Erythroblast (primary cell): ENCODE measurements at regions not wholly inside any gene's neighbourhood (a gene's known extent, or its start where the extent isn't known, plus 50 kb on each side); places are given as distances from the start of the nearest gene placed in this dataset.

Experiments
- GATA1 ChIP-seq: IDR thresholded peaks from 2 replicates; pipeline ENCODE4 v1.6.1; 2011; ENCODE audit warnings: low read depth, mild to moderate bottlenecking, control low read depth, low read length, moderate library complexity
- POLR2A ChIP-seq: IDR thresholded peaks from 2 replicates; pipeline ENCODE4 v1.6.1; 2011; ENCODE audit warnings: mild to moderate bottlenecking, low read length

GRCh38 chr2:65532326-65532725 lies 99.9 kb upstream of the SPRED2 start:
- TF ChIP-seq POLR2A (no peak), GATA1 (no peak)
